Neuronal stem cell (in vitro differentiated cells): ENCODE measurements at regions not wholly inside any gene's neighbourhood (a gene's known extent, or its start where the extent isn't known, plus 50 kb on each side); places are given as distances from the start of the nearest gene placed in this dataset.
A peak's percentile ranks its signal among the peaks of the same experiment; 100 is the strongest.

Source experiments
- DNase-seq: peaks from one replicate; pipeline ENCODE4 v3.0.0-alpha.2; 2013; ENCODE audit warnings: low spot score
- H2AFZ ChIP-seq: one replicate; pipeline ENCODE4 v1.6.1; 2013; ENCODE audit warnings: mild to moderate bottlenecking, low read length, inconsistent platforms
- H2AK5ac ChIP-seq: 2 replicates; pipeline ENCODE4 v1.6.1; 2013; ENCODE audit warnings: low read depth, mild to moderate bottlenecking, inconsistent platforms, low read length, moderate library complexity, mixed read lengths
- H2BK120ac ChIP-seq: 2 replicates; pipeline ENCODE4 v1.6.1; 2013; ENCODE audit warnings: low read depth, mild to moderate bottlenecking, inconsistent platforms, low read length, moderate library complexity, mixed read lengths
- H2BK12ac ChIP-seq: one replicate; pipeline ENCODE4 v1.6.1; 2013; ENCODE audit warnings: low read length, inconsistent platforms
- H2BK15ac ChIP-seq: 2 replicates; pipeline ENCODE4 v1.6.1; 2013; ENCODE audit warnings: mild to moderate bottlenecking, low read length, inconsistent platforms, mixed read lengths
- H2BK5ac ChIP-seq: one replicate; pipeline ENCODE4 v1.6.1; 2013; ENCODE audit warnings: inconsistent platforms, mild to moderate bottlenecking, low read length, moderate library complexity
- H3K14ac ChIP-seq: one replicate; pipeline ENCODE4 v1.6.1; 2013; ENCODE audit warnings: low read length, inconsistent platforms
- H3K18ac ChIP-seq: 2 replicates; pipeline ENCODE4 v1.6.1; 2013; ENCODE audit warnings: low read length, inconsistent platforms
- H3K23ac ChIP-seq: 2 replicates; pipeline ENCODE4 v1.6.1; 2013; ENCODE audit warnings: low read depth, mild to moderate bottlenecking, mixed read lengths, low read length, inconsistent platforms; ENCODE audit not compliant: poor library complexity
- H3K27ac ChIP-seq: replicated peaks from 3 replicates; pipeline ENCODE4 v1.5.1; 2013; ENCODE audit warnings: low read length, inconsistent platforms
- H3K27me3 ChIP-seq, 3 experiments: 2 replicates each; pipeline ENCODE4 v1.6.1; 2013; ENCODE audit warnings: low read length in 3 of 3, mild to moderate bottlenecking in 2 of 3, inconsistent platforms in 1 of 3, low read depth in 1 of 3, mixed read lengths in 1 of 3, moderate library complexity in 1 of 3; ENCODE audit not compliant: control insufficient read depth in 3 of 3, insufficient read depth in 3 of 3
- H3K36me3 ChIP-seq, 2 donors: replicated peaks in 1 of 2; 2 replicates each; pipeline ENCODE4 v1.6.1; 2013; ENCODE audit warnings: low read length in 2 of 2; ENCODE audit not compliant: control insufficient read depth in 2 of 2, insufficient read depth in 2 of 2
- H3K4ac ChIP-seq: 2 replicates; pipeline ENCODE4 v1.6.1; 2013; ENCODE audit warnings: inconsistent platforms, mild to moderate bottlenecking, low read length, moderate library complexity
- H3K4me1 ChIP-seq, 2 donors: 1 replicate in 1 of 2; 2 replicates in 1 of 2; pipeline ENCODE4 v1.6.1; 2013; ENCODE audit warnings: low read length in 2 of 2, low read depth in 1 of 2; ENCODE audit not compliant: control insufficient read depth in 2 of 2, insufficient read depth in 1 of 2
- H3K4me2 ChIP-seq: one replicate; pipeline ENCODE4 v1.6.1; 2013; ENCODE audit warnings: mild to moderate bottlenecking, low read length, inconsistent platforms; ENCODE audit not compliant: insufficient read depth, poor library complexity, severe bottlenecking
- H3K4me3 ChIP-seq, 2 donors: 2 replicates each; pipeline ENCODE4 v1.5.1; 2013; ENCODE audit warnings: low read length in 2 of 2, mild to moderate bottlenecking in 2 of 2, inconsistent platforms in 1 of 2, moderate library complexity in 1 of 2
- H3K79me1 ChIP-seq: one replicate; pipeline ENCODE4 v1.6.1; 2013; ENCODE audit warnings: low read depth, mild to moderate bottlenecking, inconsistent platforms, low read length, moderate library complexity
- H3K9ac ChIP-seq: one replicate; pipeline ENCODE4 v1.6.1; 2013; ENCODE audit warnings: mild to moderate bottlenecking, low read depth, low read length, inconsistent platforms; ENCODE audit not compliant: poor library complexity
- H3K9me3 ChIP-seq, 2 donors: replicated peaks in 1 of 2; 2 replicates each; pipeline versions ENCODE3 to v1.6.1; 2013; ENCODE audit warnings: low read length in 2 of 2, mild to moderate bottlenecking in 2 of 2, inconsistent platforms in 1 of 2, low read depth in 1 of 2, mixed read lengths in 1 of 2, moderate library complexity in 1 of 2; ENCODE audit not compliant: control insufficient read depth in 2 of 2, insufficient read depth in 1 of 2
- H4K8ac ChIP-seq: one replicate; pipeline ENCODE4 v1.6.1; 2013; ENCODE audit warnings: low read depth, mild to moderate bottlenecking, inconsistent platforms, low read length, moderate library complexity
- H4K91ac ChIP-seq: one replicate; pipeline ENCODE4 v1.6.1; 2013; ENCODE audit warnings: low read length, low read depth, mild to moderate bottlenecking, inconsistent platforms; ENCODE audit not compliant: poor library complexity
- WGBS, 2 donors: extraction: QIAGEN DNeasy Blood & Tissue Kit; methylation state at CpG; one replicate each; pipeline ENCODE4 v1.1.7; 2013; ENCODE audit warnings: missing lambda C conversion rate in 2 of 2, mixed read lengths in 1 of 2; ENCODE audit not compliant: insufficient read length in 2 of 2, insufficient replicate concordance in 1 of 2; ENCODE audit errors: extremely low coverage in 2 of 2; 5-methylcytosine and 5-hydroxymethylcytosine counted together

- H2BK12ac ChIP-seq = no peak overlapping the region
- H3K18ac ChIP-seq = peak overlapping the region; percentile 75
- H3K4me1 ChIP-seq = peaks cover 0 to 11% of the 10 kb centered on the region in 2 donors
- H3K4ac ChIP-seq = no peak overlapping the region
- no peak overlapping the region for H4K91ac ChIP-seq
- no peak overlapping the region for H2AFZ ChIP-seq
- peak overlapping the region; percentile 48 for H2AK5ac ChIP-seq
- H3K27ac ChIP-seq = no peak overlapping the region
- H4K8ac ChIP-seq = no peak overlapping the region
- no peak overlapping the region for H2BK15ac ChIP-seq
- no peak overlapping the region for H2BK120ac ChIP-seq
- H3K14ac ChIP-seq = no peak overlapping the region
- H3K9me3 ChIP-seq = no peaks in the 10 kb centered on the region
- DNase-seq = no peak
- no peak overlapping the region for H3K9ac ChIP-seq
- no CpG with 5 or more reads among the region's 20 CpGs for WGBS, 2 donors
- no peaks in the 10 kb centered on the region for H3K36me3 ChIP-seq
- H3K4me3 ChIP-seq = no peak overlapping the region
- no peak overlapping the region for H3K4me2 ChIP-seq
- H3K79me1 ChIP-seq = no peaks in the 10 kb centered on the region
- H3K27me3 ChIP-seq = peaks cover 0 to 4% (median 3%) of the 10 kb centered on the region in 3 experiments
- no peak overlapping the region for H2BK5ac ChIP-seq
- H3K23ac ChIP-seq = no peak overlapping the region
These were observed 92.3 kb upstream of the TLE3 start for GRCh38 chr15:70189826-70190695.

GRCh38 chr15:70188286-70188685 is 90.6 kb upstream of the TLE3 start:
- DNase-seq = no peak
- H2BK15ac ChIP-seq = no peak overlapping the region
- peaks cover 0 to 3% (median 0%) of the 10 kb centered on the region in 3 experiments for H3K27me3 ChIP-seq
- peaks cover 0 to 12% of the 10 kb centered on the region in 2 donors for H3K4me1 ChIP-seq
- H3K23ac ChIP-seq = no peak overlapping the region
- peak overlapping the region; percentile 14 for H3K14ac ChIP-seq
- H3K79me1 ChIP-seq = no peaks in the 10 kb centered on the region
- H3K18ac ChIP-seq = no peak overlapping the region
- H3K9ac ChIP-seq = no peak overlapping the region
- H4K8ac ChIP-seq = no peak overlapping the region
- peak overlapping the region; percentile 30 for H2AK5ac ChIP-seq
- no CpG with 5 or more reads among the region's 4 CpGs for WGBS, 2 donors
- no peaks in the 10 kb centered on the region for H3K9me3 ChIP-seq
- H2BK5ac ChIP-seq = no peak overlapping the region
- H3K4ac ChIP-seq = no peak overlapping the region
- no peak overlapping the region for H4K91ac ChIP-seq
- no peak overlapping the region for H2BK120ac ChIP-seq
- H2BK12ac ChIP-seq = no peak overlapping the region
- no peak overlapping the region for H2AFZ ChIP-seq
- H3K4me2 ChIP-seq = no peak overlapping the region
- no peak overlapping the region for H3K4me3 ChIP-seq
- no peaks in the 10 kb centered on the region for H3K36me3 ChIP-seq
- no peak overlapping the region for H3K27ac ChIP-seq

DNA sequence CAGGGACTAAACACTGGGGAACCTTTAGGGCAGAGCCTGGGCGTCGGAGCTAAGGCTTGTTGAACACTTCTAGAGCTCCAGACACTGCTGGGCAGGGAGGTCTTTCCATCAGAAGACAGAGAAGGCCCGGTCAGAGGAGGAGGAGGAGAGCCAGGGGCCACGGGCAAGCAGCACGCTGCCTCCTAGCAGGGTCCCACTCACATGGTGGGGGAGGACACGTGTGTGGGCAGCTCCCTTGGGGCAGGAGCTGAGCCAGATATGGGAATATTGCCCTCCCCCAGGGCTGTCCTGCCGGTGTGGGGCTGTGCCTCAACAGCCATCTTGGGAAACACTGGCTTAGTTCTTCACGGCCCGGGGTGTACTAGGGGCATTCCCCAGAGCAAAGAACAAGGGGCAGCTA is 89.6 kb upstream of the TLE3 start:
- no peak overlapping the region for H3K4me2 ChIP-seq
- no peak for DNase-seq
- H2BK5ac ChIP-seq = no peak overlapping the region
- no peak overlapping the region for H3K4ac ChIP-seq
- H3K18ac ChIP-seq = no peak overlapping the region
- no CpG with 5 or more reads among the region's 9 CpGs for WGBS, 2 donors
- no peak overlapping the region for H3K9ac ChIP-seq
- peak overlapping the region; percentile 25 for H3K23ac ChIP-seq
- no peak overlapping the region for H2BK120ac ChIP-seq
- H2BK12ac ChIP-seq = no peak overlapping the region
- peak overlapping the region; percentile 39 for H2BK15ac ChIP-seq
- no peaks in the 10 kb centered on the region for H3K9me3 ChIP-seq
- H4K91ac ChIP-seq = no peak overlapping the region
- H3K4me3 ChIP-seq = no peak overlapping the region
- peaks cover 0 to 3% (median 0%) of the 10 kb centered on the region in 3 experiments for H3K27me3 ChIP-seq
- H3K79me1 ChIP-seq = no peaks in the 10 kb centered on the region
- no peaks in the 10 kb centered on the region for H3K36me3 ChIP-seq
- H3K27ac ChIP-seq = no peak overlapping the region
- H2AK5ac ChIP-seq = peak overlapping the region; percentile 14
- H3K4me1 ChIP-seq = peaks cover 0 to 12% of the 10 kb centered on the region in 2 donors
- no peak overlapping the region for H4K8ac ChIP-seq
- H2AFZ ChIP-seq = no peak overlapping the region
- H3K14ac ChIP-seq = no peak overlapping the region

DNA sequence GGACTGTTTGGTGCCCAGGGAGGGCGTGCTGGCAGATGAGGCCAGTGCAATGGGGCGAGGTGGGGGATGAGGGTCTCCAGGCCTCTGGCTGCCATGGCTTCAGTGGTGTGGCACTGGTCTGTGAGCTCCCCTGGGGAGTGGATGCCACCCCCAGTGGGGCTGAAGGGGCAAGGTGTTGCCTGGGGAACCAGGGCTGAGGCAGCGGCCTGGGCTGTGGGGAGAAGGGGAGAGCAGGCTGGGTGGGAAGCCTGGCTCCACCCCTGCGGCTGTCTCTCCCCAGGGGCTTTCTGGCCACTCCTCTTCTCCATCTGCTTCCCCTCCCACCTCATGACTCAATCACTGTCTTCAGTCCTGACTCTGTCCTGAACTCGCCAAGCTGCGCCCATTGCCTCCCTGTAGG is 88.4 kb upstream of the TLE3 start:
- H3K4me2 ChIP-seq = no peak overlapping the region
- WGBS, 2 donors = no CpG with 5 or more reads among the region's 6 CpGs
- H3K27ac ChIP-seq = no peak overlapping the region
- no peaks in the 10 kb centered on the region for H3K79me1 ChIP-seq
- H3K14ac ChIP-seq = peak overlapping the region; percentile 2
- H3K36me3 ChIP-seq = no peaks in the 10 kb centered on the region
- peak overlapping the region; percentile 89 for H4K8ac ChIP-seq
- no peak overlapping the region for H3K4ac ChIP-seq
- no peak overlapping the region for H2AFZ ChIP-seq
- peak overlapping the region; percentile 71 for H2AK5ac ChIP-seq
- no peak overlapping the region for H2BK12ac ChIP-seq
- H3K9me3 ChIP-seq = no peaks in the 10 kb centered on the region
- H2BK15ac ChIP-seq = peak overlapping the region; percentile 67
- peaks cover 0 to 3% (median 0%) of the 10 kb centered on the region in 3 experiments for H3K27me3 ChIP-seq
- peak overlapping the region; percentile 56 for H2BK5ac ChIP-seq
- H3K4me3 ChIP-seq = no peak overlapping the region
- H3K18ac ChIP-seq = peak overlapping the region; percentile 77
- peak overlapping the region; percentile 5 for H4K91ac ChIP-seq
- H2BK120ac ChIP-seq = no peak overlapping the region
- no peak overlapping the region for H3K23ac ChIP-seq
- H3K9ac ChIP-seq = no peak overlapping the region
- H3K4me1 ChIP-seq = peaks cover 0 to 12% of the 10 kb centered on the region in 2 donors
- no peak for DNase-seq
